Head of caudate nucleus (tissue), 42 donors: ENCODE measurements at regions not wholly inside any gene's neighbourhood (a gene's known extent, or its start where the extent isn't known, plus 50 kb on each side); places are given as distances from the start of the nearest gene placed in this dataset.
"Not testable (repeated sequence)": the region's sequence is repeated elsewhere in the genome, so short reads cannot be mapped to it uniquely, and the experiment has no call there.

ENCODE experiments used
- DNase-seq, 42 donors: peaks; one replicate each; pipeline versions ENCODE4 v3.0.0 to v3.0.0-alpha.2; 2020 to 2021; ENCODE audit warnings: mixed read lengths in 7 of 42
- intact Hi-C: fragments of 100-400 bp; cut with DNase I; formaldehyde crosslinking; loops from one replicate; pipeline ENCODE4 v1.15.0; 2022

DNA sequence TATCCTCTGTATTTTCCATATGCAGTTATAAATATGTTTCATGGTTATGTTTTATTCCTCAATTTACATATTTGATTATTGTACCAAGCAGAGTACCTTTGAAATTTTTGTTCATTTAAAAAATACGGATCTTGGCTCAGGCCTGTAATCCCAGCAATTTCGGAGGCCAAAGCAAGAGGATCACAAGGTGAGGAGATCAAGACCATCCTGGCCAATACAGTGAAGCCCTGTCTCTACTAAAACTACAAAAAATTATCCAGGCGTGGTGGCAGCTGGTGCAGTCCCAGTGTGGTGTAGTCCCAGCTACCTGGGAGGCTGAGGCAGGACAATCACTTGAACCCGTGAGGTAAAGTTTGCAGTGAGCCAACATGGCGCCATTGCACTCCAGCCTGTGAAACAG, 251.2 kb upstream of the TPTE start:
- DNase-seq: peak in 2 of 42 donors; percentile 8 to 32
- intact Hi-C loops: not testable (repeated sequence)

- intact Hi-C loops: not testable (repeated sequence)
Measured at GRCh38 chr21:10271666-10272207, 249.6 kb upstream of the TPTE start.

GRCh38 chr21:10272216-10272615, 249.2 kb upstream of the TPTE start:
- intact Hi-C loops: no loop called here
- DNase-seq: peak in 6 of 42 donors; percentile 0 to 35 (median 4)

More at GRCh38 chr21:10271666-10272207, 249.6 kb upstream of the TPTE start:
- DNase-seq: peak in 6 of 42 donors; percentile 0 to 35 (median 12)

- no peak for DNase-seq
- intact Hi-C loops: no loop called here
Measured at GRCh38 chr21:10273196-10273595, 248.2 kb upstream of the TPTE start.

- intact Hi-C loops: not testable (repeated sequence)
- DNase-seq: peak in 9 of 42 donors; percentile 0 to 46 (median 7)
Measured at GRCh38 chr21:10273794-10274338, 247.5 kb upstream of the TPTE start.
